Activated T-cell treated with anti-CD3 and anti-CD28 coated beads, Interleukin-2, amount 50 U/mL, for 24 hours (primary cell): ENCODE measurements at regions not wholly inside any gene's neighbourhood (a gene's known extent, or its start where the extent isn't known, plus 50 kb on each side); places are given as distances from the start of the nearest gene placed in this dataset.
"Not testable (repeated sequence)": the region's sequence is repeated elsewhere in the genome, so short reads cannot be mapped to it uniquely, and the experiment has no call there.

Experiments used
- DNase-seq: peaks from one replicate; pipeline ENCODE4 v3.0.0-alpha.2; 2020
- H3K27ac Mint-ChIP-seq: 2 replicates; pipeline ENCODE4 v1.8.0; 2020; ENCODE audit warnings: mild to moderate bottlenecking, mixed read lengths
- H3K27me3 Mint-ChIP-seq: 2 replicates; pipeline ENCODE4 v1.8.0; 2020; ENCODE audit warnings: mixed read lengths
- H3K36me3 Mint-ChIP-seq: 2 replicates; pipeline ENCODE4 v1.8.0; 2020; ENCODE audit warnings: low read depth, mixed read lengths
- H3K4me1 Mint-ChIP-seq: 2 replicates; pipeline ENCODE4 v1.8.0; 2020; ENCODE audit warnings: low read depth, mixed read lengths
- H3K4me3 Mint-ChIP-seq: 2 replicates; pipeline ENCODE4 v1.8.0; 2020; ENCODE audit warnings: mild to moderate bottlenecking, moderate library complexity, mixed read lengths
- H3K9me3 Mint-ChIP-seq: 2 replicates; pipeline ENCODE4 v1.8.0; 2020; ENCODE audit warnings: mixed read lengths

DNA sequence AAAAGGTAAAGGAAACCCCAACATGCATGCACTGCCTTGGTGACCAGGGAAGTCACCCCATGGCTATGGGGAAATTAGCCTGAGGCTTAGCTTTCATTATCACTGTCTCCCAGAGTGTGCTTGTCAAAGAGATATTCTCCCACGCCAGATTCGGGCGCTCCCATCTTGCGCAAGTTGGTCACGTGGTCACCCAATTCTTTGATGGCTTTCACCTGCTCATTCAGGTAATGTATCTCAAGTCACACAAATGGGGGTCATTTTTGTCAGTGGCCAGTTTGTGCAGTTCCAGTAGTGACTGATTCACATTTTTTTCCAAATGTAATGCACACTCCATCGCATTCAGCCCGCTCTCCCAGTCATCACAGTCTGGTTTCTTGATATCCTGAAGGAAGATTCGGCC lies 107.6 kb upstream of the UBE2E3 start:
- not testable (repeated sequence) for H3K9me3 Mint-ChIP-seq, H3K36me3 Mint-ChIP-seq, DNase-seq, H3K4me3 Mint-ChIP-seq, H3K27ac Mint-ChIP-seq, H3K4me1 Mint-ChIP-seq
- peaks cover 31% of the 10 kb centered on the region for H3K27me3 Mint-ChIP-seq

DNA sequence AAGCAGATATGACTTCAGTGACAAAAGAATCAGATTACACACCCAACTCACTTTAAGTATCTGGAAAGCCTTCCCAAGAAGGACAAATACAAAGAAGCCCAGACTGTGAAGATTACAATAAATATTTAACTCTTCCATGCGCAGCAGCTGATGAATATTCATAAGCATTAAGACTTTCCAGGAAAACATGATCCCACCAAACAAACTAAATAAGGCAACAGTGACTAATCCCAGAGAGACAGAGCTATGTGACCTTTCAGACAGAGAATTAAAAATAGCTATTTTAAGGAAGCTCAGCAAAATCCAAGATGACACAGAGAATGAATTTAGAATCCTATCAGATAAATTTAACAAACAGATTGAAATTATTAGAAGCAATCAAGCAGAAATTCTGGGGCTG lies 108.2 kb upstream of the UBE2E3 start:
- H3K4me3 Mint-ChIP-seq = no peak overlapping the region
- H3K27ac Mint-ChIP-seq = no peak overlapping the region
- peaks cover 32% of the 10 kb centered on the region for H3K27me3 Mint-ChIP-seq
- DNase-seq = no peak
- no peaks in the 10 kb centered on the region for H3K4me1 Mint-ChIP-seq
- no peaks in the 10 kb centered on the region for H3K9me3 Mint-ChIP-seq
- H3K36me3 Mint-ChIP-seq = no peaks in the 10 kb centered on the region

DNA sequence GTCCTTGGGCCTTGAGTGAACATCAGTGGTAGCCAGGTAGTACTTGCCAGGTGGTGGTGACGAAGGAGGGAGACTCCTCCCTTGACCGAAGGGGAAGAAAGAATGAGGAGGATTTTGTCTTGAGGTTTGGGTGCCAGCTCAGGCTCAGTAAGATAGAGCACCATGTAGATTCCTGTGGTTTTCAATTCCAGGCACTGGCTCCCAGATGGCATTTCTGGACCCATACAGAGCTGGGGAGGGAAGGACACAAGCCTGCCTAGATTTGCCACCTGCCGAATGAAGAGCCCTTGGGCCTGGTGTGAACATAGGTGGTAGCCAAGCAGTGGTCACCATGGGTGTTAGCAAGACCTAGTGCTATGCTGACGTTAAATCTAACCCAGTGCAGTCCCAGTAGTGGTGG lies 108.8 kb upstream of the UBE2E3 start:
- Mint-ChIP-seq H3K4me1 (no peaks in the 10 kb centered on the region), H3K4me3 (no peak overlapping the region)

DNA sequence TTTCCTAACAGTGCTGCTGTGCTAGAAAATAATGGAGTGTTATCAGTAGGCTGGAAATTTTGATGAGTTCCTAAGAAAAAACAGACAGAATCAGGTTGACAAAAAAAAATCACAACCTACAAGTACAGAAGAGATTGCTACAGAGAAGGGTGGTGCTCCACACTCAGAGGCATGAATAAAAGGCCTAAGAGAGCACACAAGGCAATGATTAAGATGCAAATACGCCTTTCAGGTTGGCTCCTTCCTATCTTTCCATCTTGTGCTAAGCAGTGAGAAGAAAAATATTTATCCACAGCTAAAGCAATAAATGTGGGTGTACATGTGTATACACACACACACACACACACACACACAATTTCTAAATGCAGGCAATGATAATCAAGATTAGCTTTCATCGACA lies 130.6 kb upstream of the UBE2E3 start:
- H3K27me3 Mint-ChIP-seq = no peaks in the 10 kb centered on the region
- H3K4me1 Mint-ChIP-seq = no peaks in the 10 kb centered on the region

More for the DNA sequence above, 108.8 kb upstream of the UBE2E3 start:
- Mint-ChIP-seq H3K9me3 (no peaks in the 10 kb centered on the region), H3K27me3 (peaks cover 37% of the 10 kb centered on the region), H3K27ac (no peak overlapping the region), H3K36me3 (no peaks in the 10 kb centered on the region)
- DNase-seq = no peak

DNA sequence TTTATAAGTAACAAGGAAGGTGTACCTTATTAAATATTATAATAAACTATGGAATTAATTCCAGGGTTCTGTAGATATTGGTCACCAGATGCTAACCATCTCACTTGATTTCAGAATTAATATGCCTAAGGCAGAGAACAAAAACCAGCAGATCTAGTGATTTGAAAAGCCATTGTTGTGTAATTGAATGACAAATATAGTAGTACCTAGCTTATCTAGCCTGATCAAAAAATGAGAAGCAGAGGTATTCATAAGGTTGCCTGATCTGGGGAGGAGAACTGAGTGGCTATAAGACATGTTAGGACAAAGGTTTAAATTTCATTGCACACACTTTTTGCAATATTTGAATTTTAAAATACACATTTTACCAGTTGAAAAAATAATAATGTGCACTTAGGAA lies 132.0 kb upstream of the UBE2E3 start:
- Mint-ChIP-seq H3K36me3 (no peaks in the 10 kb centered on the region), H3K9me3 (no peaks in the 10 kb centered on the region), H3K27me3 (no peaks in the 10 kb centered on the region), H3K27ac (no peak overlapping the region), H3K4me3 (no peak overlapping the region), H3K4me1 (no peaks in the 10 kb centered on the region)
- no peak for DNase-seq

More for the DNA sequence above, 130.6 kb upstream of the UBE2E3 start:
- no peak overlapping the region for H3K27ac Mint-ChIP-seq
- no peaks in the 10 kb centered on the region for H3K9me3 Mint-ChIP-seq
- no peak for DNase-seq
- no peak overlapping the region for H3K4me3 Mint-ChIP-seq
- no peaks in the 10 kb centered on the region for H3K36me3 Mint-ChIP-seq

DNA sequence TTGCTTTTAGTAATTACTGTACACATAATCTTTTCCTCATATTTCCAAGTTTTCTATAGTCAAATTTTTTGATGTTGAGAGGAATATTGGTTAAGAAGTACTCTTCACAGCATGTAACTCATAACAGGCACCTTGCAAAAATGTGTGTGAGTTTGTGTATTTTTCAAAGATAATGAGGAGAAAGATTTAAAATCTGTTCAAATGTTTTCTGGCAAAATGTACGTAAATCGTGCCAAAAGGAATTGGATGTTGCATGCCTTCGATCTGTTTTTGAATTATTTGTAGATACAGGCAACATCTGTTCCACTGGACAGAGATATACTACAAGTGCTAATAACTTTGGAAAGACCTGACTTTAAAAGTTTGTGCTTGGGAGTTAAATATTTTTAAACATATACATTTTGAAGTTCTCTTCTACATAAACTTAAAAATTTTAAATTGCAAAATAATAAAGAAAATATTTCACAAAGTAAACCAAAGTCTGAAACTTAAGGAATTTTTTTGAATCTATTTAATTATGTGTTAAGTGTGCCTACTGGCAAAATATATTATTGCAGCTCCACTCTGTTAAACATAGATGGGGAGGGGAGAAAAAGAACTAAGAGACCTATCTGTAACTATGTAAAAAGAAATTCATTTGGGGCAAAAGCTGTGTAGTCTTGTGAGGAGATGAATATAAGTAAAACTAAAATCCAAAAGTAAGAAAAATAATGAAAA lies 133.5 kb upstream of the UBE2E3 start:
- no peaks in the 10 kb centered on the region for H3K9me3 Mint-ChIP-seq
- no peak for DNase-seq
- H3K36me3 Mint-ChIP-seq = no peaks in the 10 kb centered on the region
- no peaks in the 10 kb centered on the region for H3K4me1 Mint-ChIP-seq
- no peak overlapping the region for H3K4me3 Mint-ChIP-seq
- no peak overlapping the region for H3K27ac Mint-ChIP-seq
- H3K27me3 Mint-ChIP-seq = no peaks in the 10 kb centered on the region

DNA sequence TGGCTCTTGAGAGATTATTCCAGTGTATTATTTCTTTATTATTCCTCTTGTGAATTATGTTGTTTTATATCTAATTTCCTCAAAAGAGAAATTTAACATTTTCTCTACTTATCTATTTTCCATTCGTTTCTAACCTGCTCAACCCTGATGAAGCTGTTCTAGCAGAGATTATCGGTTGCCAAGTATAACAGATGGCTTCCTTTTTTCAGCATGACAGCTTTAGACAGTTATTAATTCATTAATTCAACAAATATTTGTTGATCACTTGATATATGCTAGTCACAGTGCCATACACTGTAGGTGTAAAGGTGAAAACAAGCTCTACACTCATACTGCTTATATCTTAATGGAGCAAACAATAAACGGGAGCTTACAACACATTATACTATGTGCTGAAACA lies 137.9 kb upstream of the UBE2E3 start:
- Mint-ChIP-seq H3K4me1 (no peaks in the 10 kb centered on the region), H3K27me3 (peaks cover 2% of the 10 kb centered on the region), H3K27ac (no peak overlapping the region), H3K36me3 (no peaks in the 10 kb centered on the region), H3K9me3 (no peaks in the 10 kb centered on the region), H3K4me3 (no peak overlapping the region)
- no peak for DNase-seq

DNA sequence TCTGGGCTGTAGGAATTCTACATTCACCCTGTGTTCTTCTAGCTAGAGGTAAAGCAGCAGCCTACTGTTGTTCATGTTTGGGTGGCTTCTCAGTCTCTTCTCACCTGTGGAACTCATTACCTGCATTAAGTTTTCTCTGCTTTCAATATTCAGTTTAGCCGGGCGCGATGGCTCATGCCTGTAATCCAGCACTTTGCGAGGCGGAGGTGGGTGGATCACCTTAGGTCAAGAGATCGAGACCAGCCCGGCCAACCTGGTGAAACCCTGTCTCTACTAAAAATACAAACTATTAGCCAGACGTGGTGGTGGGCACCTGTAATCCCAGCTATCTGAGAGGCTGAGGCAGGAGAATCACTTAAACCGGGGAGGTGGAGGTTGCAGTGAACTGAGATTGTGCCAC lies 139.8 kb upstream of the UBE2E3 start:
- Mint-ChIP-seq H3K36me3 (no peaks in the 10 kb centered on the region), H3K4me3 (no peak overlapping the region), H3K27me3 (peaks cover 2% of the 10 kb centered on the region), H3K4me1 (no peaks in the 10 kb centered on the region), H3K27ac (no peak overlapping the region), H3K9me3 (no peaks in the 10 kb centered on the region)
- no peak for DNase-seq

DNA sequence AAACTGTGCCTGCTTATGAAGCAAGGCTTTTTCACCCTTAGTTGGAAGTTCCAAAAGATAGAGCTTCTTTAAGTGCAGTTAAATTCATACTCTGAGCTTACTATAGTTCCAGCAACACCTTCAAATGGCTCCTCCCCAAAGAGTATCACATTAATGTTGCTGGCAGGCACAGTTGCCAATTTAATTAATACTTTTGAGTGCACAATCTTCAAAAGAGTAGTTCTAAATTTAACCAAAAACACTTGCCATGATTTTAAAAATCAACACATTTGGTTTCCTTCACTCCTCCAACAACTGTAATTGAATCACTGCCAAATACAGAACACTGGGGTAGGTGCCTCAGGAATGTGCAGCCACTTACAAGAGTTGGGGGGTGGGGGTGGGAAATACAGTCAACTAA lies 150.6 kb upstream of the UBE2E3 start:
- no peak for DNase-seq
- no peaks in the 10 kb centered on the region for H3K9me3 Mint-ChIP-seq
- H3K27me3 Mint-ChIP-seq = peaks cover 3% of the 10 kb centered on the region
- H3K4me1 Mint-ChIP-seq = no peaks in the 10 kb centered on the region
- H3K27ac Mint-ChIP-seq = no peak overlapping the region
- no peaks in the 10 kb centered on the region for H3K36me3 Mint-ChIP-seq
- no peak overlapping the region for H3K4me3 Mint-ChIP-seq

DNA sequence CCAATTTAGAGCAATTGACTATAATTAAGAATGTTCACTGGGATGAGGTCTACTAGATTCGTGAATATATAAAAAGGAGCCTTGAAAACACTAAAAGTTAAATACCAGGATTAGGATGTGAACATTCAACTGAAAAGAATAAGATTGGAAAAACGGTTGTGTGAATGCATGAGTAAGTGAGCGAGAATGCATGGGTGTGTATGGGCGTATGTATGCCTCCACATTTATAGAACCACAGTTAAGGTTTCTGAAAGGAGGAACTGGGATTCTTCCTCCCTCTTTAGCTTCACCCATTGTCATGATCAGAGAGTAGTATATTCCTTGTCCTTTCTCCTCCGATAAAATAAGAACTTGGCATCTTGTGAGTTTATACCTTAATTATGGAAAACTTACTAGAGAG lies 151.1 kb upstream of the UBE2E3 start:
- no peak overlapping the region for H3K4me3 Mint-ChIP-seq
- H3K36me3 Mint-ChIP-seq = no peaks in the 10 kb centered on the region
- peaks cover 3% of the 10 kb centered on the region for H3K27me3 Mint-ChIP-seq
- no peaks in the 10 kb centered on the region for H3K4me1 Mint-ChIP-seq
- no peak for DNase-seq
- no peak overlapping the region for H3K27ac Mint-ChIP-seq
- H3K9me3 Mint-ChIP-seq = no peaks in the 10 kb centered on the region

DNA sequence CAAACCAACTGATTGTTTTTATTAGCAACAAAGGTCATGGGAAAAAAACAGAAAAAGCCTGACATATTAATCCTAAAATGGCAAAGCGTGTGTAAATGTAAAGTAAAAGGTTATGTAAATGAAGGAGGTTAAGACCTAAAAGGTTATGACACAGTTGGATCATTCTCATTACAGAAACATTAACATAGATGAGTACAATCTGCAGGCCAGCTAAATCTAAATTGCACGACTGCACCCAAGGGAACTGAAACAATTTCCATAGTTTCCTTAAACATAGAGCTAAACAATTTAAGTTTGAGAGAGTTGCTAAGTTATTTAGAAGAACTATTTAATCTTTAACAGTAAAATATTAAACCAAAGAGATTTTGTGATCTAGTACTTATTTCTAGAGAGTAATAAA lies 151.6 kb upstream of the UBE2E3 start:
- H3K27ac Mint-ChIP-seq = no peak overlapping the region

DNA sequence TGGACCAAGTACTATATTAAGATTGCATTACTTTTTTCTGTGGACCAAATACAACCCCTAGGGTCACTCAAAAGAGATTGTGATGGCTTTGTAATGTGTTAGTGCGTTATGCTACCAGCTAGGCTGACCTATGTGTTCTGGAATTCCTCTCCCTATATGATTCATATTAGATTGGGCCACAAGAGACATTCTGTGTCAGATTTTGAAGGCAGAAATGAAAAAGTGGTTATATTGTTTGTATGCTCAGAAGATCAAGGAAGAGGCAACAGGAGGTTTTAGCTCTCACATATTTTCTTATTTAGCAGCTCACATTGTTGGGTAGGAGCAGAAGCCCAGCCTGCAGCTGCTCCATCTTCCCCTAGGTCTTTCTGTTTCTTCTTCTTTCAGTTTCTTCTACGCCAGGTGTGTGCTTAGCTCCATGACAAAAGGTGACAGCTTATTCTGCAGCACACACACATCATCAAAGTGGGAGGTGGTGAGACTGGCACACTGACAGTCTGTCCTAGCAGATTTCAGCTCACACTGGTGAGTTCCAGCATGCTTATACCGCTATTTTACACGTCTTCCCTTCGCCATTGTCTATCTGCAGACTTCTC lies 156.8 kb upstream of the UBE2E3 start:
- DNase-seq = no peak
- H3K36me3 Mint-ChIP-seq = no peaks in the 10 kb centered on the region

More for the DNA sequence above, 151.6 kb upstream of the UBE2E3 start:
- H3K4me3 Mint-ChIP-seq = no peak overlapping the region
- H3K27me3 Mint-ChIP-seq = peaks cover 3% of the 10 kb centered on the region
- no peaks in the 10 kb centered on the region for H3K36me3 Mint-ChIP-seq
- no peak for DNase-seq
- H3K9me3 Mint-ChIP-seq = no peaks in the 10 kb centered on the region
- H3K4me1 Mint-ChIP-seq = no peaks in the 10 kb centered on the region

DNA sequence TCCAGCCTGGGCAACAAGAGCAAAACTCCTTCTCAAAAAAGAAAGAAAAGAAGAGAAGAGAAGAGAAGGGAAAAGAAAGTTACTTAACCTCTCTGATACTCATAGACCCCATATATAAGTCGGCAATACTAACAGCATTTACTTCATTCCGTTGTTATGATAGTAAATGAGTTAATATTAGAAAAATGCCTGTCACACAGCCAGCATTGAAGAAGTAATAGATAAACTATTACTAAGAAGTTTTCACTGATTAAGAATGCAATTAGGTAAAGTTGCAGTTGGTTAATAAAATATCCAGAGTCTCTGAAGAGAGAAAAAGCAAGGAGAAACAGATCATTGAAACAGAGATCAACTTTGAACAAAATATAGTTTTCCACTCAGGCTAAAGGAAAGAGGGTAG lies 161.3 kb upstream of the UBE2E3 start:
- no peak for DNase-seq
- H3K9me3 Mint-ChIP-seq = no peaks in the 10 kb centered on the region

More for the DNA sequence above, 156.8 kb upstream of the UBE2E3 start:
- H3K4me1 Mint-ChIP-seq = no peaks in the 10 kb centered on the region
- no peak overlapping the region for H3K4me3 Mint-ChIP-seq
- no peaks in the 10 kb centered on the region for H3K9me3 Mint-ChIP-seq
- H3K27me3 Mint-ChIP-seq = peaks cover 3% of the 10 kb centered on the region
- H3K27ac Mint-ChIP-seq = no peak overlapping the region

DNA sequence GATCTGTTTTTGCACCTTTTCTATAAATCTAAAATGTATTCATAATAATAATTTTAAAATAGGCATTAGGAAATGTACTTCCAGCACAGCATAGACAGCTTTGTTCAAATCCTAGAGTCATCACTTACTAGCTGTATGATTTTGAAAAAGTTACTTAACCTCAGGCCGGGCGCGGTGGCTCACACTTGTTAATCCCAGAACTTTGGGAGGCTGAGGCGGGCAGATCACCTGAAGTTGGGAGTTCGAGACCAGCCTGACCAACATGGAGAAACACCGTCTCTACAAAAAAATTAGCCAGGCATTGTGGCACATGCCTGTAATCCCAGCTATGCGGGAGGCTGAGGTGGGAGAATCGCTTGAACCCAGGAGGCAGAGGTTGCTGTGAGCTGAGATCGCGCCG lies 161.7 kb upstream of the UBE2E3 start:
- H3K4me3 Mint-ChIP-seq, H3K4me1 Mint-ChIP-seq, H3K27ac Mint-ChIP-seq, DNase-seq, H3K9me3 Mint-ChIP-seq, H3K27me3 Mint-ChIP-seq, H3K36me3 Mint-ChIP-seq: not testable (repeated sequence)

More for the DNA sequence above, 161.3 kb upstream of the UBE2E3 start:
- no peak overlapping the region for H3K4me3 Mint-ChIP-seq
- no peaks in the 10 kb centered on the region for H3K36me3 Mint-ChIP-seq
- no peak overlapping the region for H3K27ac Mint-ChIP-seq
- H3K4me1 Mint-ChIP-seq = no peaks in the 10 kb centered on the region
- no peaks in the 10 kb centered on the region for H3K27me3 Mint-ChIP-seq

DNA sequence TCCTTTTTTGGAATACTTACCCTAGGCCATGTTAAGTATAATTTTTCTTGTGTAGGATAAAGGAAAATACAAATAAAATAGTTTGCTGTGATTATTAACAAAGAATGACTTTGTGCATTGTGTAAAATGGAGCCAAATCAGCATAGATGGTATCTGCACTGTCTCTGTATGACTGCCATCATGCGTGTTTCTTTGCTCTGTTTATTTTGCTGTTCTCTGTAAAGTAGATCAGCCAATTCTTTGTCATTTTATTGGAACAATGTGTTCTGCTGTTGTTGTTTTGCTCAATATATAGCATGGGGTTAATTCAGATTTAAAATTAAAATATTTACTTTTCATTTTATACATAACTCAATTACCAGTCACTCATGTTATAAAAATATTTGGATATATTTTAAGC lies 181.3 kb upstream of the UBE2E3 start:
- peaks cover 8% of the 10 kb centered on the region for H3K27me3 Mint-ChIP-seq
- no peaks in the 10 kb centered on the region for H3K36me3 Mint-ChIP-seq
- H3K27ac Mint-ChIP-seq = no peak overlapping the region
- no peak overlapping the region for H3K4me3 Mint-ChIP-seq
- no peaks in the 10 kb centered on the region for H3K4me1 Mint-ChIP-seq
- DNase-seq = no peak
- H3K9me3 Mint-ChIP-seq = no peaks in the 10 kb centered on the region
